GM19438 (cell line): ENCODE measurements at regions not wholly inside any gene's neighbourhood (a gene's known extent, or its start where the extent isn't known, plus 50 kb on each side); places are given as distances from the start of the nearest gene placed in this dataset.

Experiments used
- ATAC-seq: cut with Tn5 transposase; IDR thresholded peaks from one replicate; pipeline ENCODE4 v1.9.1; 2021; ENCODE audit warnings: low read depth; ENCODE audit not compliant: unreplicated experiment

DNA sequence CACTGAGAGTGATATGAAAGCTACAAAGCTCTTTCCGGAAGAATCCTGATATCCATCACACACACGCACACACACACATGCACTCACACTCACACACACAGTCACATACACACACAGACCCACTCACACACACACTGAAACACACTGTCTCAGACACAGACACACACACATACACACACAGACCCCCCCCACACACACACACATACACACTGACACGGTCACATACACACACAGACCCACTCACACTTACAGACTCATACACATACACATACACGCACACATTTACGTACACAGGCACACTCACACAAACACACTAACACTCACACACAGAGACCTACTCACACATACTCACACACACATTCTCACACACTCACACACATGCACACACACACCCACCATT is 58.6 kb downstream of the LIG4 start:
- ATAC-seq = no peak

DNA sequence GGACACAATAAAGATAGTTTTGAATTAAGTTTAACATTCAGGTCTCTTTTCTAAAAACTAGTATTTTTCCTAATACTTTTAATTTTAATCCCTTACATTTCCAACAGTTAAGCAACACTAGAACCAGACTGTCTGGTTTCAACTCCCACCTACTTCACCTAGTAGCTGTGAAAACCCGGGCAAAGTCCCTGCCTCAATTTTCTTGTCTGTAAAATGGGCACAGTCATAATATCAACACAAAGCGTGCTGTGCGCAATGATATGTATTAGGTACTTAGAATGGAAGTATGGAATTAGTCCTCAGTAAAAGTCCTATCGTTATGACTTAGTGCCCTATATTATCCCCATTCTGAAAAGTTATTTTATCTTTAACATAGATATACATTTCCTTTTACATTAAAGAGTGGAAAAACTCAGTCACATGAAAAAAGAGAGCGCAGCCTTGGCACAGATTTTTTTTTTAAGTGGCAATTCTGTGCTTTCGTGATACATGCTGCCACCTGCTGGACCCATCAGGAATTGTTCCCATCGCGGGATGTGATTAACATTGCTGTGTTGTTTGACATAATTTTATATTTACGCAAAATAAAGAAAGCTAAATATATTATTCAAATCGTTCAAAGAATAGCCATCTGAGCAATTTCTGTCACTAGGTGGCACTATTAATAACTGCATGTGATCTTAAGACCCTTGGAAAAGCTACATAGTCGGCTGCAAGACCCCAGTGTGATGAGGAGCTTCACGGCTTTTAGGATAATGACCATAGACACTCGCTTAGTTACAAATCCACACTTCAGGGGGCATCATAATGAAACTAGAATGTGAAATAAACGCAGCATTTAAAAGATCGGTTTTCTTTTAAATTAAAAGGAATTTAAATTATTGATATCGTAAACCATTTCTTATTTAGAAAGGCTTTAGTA is 59.9 kb downstream of the LIG4 start:
- peak; percentile 56 for ATAC-seq

DNA sequence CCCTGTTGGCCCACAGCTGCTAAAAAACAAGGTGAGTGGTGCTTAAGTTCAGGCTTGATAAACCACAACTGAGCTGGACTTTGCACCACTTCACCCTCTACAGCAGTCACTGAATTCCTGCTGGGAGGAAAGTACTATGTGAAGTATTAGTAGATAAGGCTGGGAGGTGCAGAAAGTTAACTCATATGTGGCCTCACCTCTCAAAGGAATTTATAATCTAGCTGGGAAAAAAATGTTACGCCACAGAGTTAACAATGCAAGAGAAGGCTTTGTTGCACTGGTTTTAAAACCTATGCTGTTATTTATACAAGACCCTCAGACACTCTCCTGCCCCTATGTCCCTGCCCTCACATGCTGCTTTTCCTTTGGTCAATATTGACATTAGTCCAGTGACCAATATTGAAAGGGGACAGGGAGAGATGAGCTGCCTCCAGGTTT is 60.9 kb downstream of the LIG4 start:
- no peak for ATAC-seq

DNA sequence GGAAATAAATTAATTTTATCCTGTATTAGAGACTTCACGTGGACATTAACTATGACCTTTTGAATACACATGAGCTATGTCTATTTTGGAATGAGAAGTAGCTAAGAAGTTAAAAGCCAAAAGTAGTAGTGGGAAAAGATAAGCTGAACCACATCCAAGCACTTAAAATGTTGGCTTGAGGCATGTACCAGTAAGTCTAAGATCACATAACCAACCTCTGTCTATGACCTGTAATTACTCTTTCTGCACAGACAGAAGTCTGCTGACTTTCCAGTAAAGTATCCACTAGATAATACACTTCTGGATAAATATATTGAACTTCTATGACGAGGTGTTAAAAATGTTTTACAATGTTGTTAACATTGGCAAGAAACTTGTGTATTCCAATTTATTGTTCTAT is 68.7 kb downstream of the LIG4 start:
- ATAC-seq = no peak

DNA sequence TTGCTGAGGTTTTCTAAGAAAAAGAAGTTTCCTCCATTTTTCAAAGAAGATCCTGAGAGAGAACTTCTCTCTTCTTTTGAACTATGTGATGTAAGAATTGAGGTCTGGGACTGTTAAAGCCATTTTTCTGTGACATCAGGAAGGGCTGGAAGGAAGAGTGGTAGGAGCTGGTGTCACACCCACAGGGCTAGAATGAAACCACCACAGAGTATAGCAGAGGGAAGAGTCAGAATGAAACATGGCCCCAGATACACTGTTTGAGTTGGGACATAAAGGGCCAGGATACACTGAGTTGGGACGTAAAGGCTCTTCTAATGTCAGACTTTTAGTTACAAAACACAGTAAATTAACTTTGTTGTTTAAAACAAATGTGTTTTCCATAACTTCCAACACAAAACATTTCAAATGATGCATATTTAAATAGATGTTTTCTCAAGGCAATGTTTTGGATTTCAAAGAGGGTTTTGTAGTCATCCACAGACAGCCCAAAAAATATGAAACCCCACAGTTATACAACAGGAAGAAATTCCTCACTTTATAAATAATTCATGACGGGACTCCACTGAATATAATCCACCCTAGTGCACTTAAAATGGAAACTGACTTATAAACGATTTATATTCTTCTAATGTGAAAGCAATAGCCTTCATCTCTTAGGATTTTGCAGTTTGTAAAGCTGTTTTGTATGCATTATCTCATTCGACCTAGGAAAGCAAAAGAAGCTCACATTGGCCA is 72.5 kb downstream of the LIG4 start:
- no peak for ATAC-seq

DNA sequence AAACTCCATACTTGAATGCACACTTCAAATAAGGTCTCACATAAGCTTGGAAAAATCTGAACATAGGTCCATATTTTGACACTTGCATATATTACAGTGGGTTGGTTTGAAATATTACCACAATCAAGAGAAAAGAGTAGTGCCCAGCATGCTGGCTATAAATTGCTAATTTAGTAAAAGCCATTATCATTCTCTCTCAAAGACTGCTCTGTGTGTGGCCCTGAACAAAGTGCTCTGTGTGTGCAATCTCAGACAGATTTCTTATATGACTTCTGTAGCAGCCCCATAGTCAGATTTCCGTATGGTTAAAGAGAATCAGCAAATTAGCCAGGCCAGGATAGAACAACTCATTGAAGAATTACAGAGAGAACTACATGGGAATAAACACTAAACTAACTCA is 78.2 kb downstream of the LIG4 start:
- ATAC-seq = no peak

DNA sequence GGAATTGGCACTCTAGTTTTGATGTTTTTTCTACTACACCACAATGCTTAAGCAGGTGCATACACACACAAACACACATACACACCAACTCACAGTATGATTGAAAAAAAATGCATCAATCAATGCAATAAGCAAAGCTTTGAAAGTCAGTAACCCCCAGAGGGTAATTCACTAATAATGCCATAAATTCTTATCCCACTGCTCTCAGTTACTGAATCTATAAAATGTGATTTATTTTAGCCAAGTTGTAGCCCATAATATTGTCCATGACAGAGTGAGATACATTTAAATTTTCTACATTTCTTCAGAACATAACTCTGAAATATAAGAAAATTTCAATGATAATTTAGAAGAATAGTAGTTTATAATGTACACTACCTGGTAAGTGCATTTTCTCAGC is 87.9 kb downstream of the LIG4 start:
- no peak for ATAC-seq

DNA sequence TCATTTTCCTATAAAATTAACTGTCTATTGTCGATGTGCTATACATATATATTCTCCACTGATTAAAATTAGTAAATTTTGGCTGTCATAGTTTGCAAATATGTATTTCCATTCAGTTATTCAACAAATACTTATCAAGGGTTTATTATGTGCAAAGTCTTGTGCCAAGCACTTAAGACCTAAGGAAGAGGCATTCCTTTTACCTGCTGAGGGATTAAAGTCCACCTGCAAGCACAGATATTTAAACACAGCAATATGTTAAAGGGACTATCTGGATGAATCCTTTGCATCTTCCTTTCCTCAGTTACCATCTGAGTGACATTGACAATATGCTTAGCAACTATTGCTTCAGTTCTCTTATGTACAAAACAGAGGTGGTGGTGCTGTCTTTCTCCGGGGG is 89.3 kb downstream of the LIG4 start:
- no peak for ATAC-seq

DNA sequence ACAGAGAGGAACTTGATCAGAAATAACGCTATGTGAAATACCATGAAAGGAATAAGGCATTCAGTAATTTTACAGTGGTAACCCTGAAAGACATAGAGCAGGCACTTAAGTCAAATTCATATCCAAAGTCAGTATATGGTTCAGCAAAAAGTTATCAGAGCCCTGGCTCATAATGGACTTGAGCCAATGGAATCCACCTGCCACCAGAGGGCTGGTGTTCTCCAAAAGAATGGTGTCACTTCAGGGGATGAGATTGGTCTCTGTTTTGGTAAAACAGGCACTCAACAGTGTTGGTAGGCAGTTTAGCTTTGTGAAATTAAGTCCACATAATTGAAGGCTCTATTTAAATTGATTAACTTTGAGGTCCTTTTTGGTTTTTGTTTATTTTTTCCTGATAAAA is 93.9 kb downstream of the LIG4 start:
- no peak for ATAC-seq

DNA sequence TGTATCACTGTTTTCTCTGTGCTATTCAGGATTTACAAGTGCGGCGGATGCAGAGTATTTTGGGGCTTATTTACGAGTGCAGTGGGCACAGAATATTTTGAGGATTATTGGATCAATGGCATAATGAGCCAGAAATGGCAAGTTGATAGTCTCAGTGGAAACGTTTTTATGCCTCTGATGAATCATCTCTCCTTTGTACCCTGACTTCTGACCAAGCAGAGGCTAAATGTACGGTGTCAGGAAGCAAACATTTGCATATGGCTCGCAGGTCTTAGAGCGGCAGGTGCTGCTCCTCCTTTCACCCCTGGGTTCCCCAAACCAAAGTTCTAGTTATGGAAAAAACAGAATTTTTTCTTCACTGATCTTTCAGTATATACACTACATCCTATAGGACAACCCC is 94.5 kb downstream of the LIG4 start:
- ATAC-seq = no peak

DNA sequence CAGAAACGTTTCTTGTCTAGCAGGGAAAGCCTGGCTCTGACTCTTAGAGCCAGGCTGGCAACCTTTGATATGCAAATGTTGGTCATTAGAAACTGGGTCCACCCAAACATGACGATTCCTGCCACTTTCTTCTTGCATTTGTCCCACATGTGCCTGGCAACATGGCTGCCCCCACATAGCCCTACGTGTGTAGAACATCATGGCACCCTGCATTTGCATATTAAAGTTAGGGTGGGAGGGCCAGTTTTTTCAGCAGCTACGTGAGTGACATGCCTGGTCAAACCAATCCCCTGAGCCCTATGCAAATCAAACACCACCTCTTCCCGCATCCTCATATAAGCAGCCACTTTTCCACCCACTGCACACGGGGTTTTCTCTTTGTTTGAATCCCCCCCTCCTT is 95.0 kb downstream of the LIG4 start:
- ATAC-seq = no peak

DNA sequence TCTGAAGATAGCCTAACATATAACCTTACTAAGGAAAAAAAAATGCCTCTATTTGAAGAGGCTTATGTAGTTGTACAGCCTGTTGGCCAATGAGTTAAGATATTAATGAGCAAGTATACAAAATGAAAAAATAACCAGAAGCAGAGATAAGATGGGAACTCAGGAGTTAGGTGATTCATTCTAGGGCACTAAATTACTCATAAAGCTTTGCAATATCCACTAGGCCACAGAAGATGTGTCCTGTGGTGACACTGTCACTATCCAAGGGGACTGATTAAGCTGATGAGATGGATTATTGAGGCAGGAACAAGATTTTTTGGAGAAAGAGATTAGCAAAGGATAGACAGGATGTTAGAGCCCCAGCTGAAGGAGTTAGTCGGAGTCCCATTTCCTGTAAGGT is 99.6 kb downstream of the LIG4 start:
- no peak for ATAC-seq

DNA sequence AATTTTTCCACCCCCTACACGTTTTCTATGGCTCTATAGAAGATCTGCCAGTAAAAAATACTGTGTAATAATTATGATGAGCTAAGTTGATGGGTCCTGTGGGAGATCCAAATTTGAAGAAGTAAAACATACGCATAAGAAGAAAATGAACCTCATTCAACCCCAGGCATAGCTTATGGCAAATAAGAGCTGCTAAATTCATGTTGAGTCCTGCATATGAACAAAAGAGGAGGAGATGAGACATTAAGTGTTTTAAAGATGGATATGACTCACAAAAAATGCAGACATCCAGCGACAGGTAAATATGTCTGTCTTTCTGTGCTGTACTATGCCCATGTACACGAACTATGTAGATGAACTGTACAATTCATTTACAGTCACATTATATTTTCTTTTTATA is 101.9 kb downstream of the LIG4 start:
- ATAC-seq = no peak

DNA sequence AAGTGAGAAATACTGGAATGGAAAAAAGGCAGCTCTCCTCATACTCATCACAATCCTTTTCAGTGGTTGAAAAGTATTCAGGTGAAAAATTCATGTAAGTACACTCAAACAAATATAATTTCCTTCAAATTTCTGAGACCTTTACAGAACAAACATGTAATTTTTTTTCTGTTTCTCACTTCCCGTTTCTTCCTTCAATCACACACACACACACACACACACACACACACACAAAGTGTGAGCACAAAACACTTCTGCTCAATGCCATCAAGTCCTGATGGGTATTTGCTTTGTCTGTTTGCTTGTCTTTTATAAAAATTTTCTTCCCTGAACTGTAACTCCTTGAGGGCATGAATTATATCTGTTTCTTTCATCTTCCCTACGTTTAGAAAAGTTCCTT is 110.6 kb downstream of the LIG4 start:
- no peak for ATAC-seq

DNA sequence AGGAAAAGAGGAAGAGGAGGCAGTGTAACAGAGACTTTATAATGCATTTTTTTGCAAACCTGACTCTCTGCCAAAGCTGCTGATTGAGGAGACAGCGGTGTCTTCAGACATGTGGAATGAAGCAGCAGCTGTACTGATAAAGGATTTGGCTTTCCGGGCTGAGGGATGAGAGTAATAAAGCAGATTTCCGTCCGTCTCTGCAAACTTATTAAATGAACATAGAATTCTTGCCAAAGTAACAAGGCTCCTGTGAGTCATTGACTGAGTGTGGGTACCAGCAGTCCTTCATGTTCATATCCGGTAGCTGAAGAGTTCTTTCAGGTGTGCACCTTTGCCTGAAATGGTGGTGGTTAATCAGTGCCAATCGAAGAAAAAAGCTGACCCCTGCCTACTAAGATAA is 112.6 kb downstream of the LIG4 start:
- no peak for ATAC-seq

DNA sequence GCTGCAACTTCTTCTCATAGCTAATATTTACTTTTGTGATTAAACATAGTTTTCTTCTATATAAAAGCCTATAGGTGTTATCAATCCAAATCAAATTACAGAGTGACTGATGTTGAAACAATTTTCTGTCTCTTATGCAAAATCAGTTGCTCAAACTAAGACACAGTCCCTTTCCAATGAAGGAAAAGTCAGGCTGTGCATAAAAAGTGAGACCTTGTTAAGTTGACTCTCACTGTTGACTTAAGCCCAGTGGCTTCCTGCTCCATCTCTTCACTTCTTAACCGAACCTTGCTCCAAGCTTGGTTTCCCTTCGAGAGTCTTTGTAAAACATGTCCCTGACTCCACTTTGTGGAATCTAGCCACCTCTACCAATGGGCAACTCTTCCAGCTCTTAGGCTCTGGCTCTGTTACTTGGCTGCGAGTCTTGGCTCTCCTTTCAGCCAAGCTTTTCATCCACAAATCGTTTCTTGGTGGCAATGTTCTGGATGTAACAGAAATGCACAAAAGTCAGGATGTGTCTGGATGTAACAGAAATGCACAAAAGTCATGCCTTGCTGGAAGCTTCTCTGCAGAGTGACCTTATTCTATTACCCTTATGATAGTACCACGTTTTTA is 118.9 kb downstream of the LIG4 start:
- no peak for ATAC-seq

DNA sequence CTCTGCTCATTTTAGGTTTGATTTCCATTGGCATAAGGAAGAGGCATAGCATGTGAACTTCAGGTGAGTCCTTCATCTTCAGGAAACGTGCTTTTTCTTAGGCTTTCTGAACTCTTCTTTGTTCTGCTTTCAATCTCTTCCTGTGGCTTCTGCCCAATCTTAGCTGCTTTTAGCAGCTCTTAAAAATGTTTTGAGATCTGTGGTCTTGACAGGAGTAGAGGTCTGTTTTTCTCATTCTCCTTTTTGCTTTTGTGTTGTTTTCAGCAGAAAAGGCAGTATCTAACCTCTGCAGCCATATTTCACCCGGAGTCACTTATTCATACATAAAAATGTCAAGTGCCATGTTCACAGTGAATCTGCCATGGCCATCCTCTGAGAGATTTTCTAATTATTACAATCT is 120.3 kb downstream of the LIG4 start:
- ATAC-seq = no peak

DNA sequence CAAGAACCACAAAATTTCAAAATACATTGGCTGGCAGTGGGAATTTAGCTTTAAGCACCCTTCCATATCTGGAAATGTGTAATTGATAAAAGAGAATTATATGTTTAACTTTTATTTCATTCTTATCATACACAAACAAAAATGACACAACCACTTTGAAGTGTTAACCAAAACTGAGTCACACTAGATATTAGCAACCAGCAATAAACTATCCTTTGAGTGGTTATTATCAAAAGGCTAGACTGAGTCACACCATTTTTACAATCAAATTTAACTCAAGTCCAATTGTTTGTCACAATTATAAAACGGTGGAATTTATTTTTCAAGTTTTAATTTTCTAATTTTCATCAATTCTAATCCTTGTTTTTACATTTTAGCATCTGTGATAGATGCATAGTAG is 121.7 kb downstream of the LIG4 start:
- ATAC-seq = no peak

DNA sequence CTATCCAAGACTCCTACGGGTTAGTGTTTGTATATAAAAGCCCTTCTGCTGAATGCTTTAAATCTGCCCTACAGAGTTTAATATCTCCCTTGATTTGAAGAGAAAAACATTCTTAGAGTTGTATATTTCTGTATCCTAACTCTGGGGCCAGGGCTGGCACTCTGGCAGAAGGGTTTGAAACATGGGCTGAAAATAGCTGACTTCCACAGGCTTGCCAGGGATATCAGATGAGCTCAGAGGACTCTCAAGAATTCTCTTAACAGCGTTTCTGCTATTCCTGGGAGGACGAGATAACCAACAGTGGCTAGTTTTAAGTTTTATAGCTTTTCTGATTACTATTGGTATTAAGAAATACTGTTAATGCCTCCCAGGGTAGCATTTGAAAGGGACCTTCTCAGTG is 127.5 kb downstream of the LIG4 start:
- no peak for ATAC-seq

DNA sequence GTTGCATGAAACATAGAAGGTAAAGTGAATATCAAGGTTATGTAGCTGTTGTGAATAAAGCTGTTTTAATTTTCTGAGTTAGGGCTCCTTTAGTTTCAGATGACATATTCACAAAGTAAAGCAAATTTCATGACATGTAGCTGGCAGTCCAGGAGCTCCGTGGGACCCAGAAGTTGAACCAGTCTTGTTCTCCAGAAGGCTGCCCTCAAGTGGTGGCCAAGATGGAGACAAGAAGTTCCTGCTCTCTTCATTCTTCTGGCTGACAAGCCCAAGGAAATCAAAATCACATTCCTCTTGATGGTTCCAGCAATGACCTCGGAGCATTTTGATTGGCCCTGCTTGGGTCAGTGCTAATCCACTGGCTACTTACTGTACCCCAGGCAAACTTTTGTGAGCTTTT is 128.7 kb downstream of the LIG4 start:
- ATAC-seq = no peak

DNA sequence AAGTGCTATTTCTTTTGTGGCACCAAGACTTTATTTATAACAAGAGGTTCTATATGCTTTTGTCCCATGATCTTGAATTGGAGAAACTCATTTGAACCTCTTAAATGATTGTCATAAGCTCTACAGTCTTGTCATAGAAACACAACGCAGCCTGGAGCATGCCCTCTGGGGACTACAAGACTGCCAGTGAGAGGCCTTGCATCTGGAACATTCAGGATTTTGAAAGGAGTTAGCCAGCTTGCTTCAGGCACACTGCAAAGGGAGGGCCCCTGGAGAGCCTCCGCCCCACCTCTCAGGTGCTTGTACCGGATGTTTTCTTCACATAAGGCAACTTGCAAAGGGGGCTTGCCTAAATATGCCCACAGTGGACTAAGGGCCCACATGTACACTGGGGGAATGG is 130.5 kb downstream of the LIG4 start:
- ATAC-seq = no peak

DNA sequence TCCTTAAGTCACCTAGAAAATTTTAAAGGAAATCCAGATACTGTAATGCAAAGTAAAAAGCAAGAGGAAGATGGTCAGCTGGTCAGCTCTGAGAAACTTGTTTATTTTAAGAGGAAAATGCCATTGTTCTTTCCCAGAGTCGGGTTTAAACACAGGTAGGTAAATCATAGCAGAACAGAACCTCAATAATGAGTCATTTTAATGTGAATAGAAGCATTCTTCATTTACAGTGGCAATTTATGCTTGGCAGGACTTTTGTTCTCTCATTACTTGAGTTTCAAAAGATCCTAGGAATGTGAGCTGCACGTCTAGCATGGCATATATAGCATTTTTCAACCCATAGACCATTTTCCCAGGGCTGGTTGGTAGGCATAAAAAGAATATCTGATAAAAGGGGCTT is 132.3 kb downstream of the LIG4 start:
- ATAC-seq = no peak
